NOMO-1 (cell line): ENCODE measurements at regions not wholly inside any gene's neighbourhood (a gene's known extent, or its start where the extent isn't known, plus 50 kb on each side); places are given as distances from the start of the nearest gene placed in this dataset.
"Not testable (repeated sequence)": the region's sequence is repeated elsewhere in the genome, so short reads cannot be mapped to it uniquely, and the experiment has no call there.

Experiments used
- DNase-seq, 2 experiments: peaks; one replicate each; lab custom pipeline; 2025; ENCODE audit not compliant: unreplicated experiment in 2 of 2; lab: John Stamatoyannopoulos, UW

- not testable (repeated sequence) for DNase-seq
Measured at GRCh38 chr17:21514567-21514966, 138.4 kb downstream of the KCNJ12 start.

GRCh38 chr17:21517538-21518293 is 141.6 kb downstream of the KCNJ12 start:
- DNase-seq: peak; percentile 60 to 66

GRCh38 chr17:21522755-21523336 is 146.7 kb downstream of the KCNJ12 start:
- no peak for DNase-seq

- no peak for DNase-seq
Measured at GRCh38 chr17:21523497-21524210, 147.5 kb downstream of the KCNJ12 start.

- no peak for DNase-seq
Measured at GRCh38 chr17:21524211-21524591, 148.0 kb downstream of the KCNJ12 start.

GRCh38 chr17:21525464-21526130 is 149.4 kb downstream of the KCNJ12 start:
- no peak for DNase-seq

- DNase-seq: no peak
Measured at GRCh38 chr17:21528031-21528695, 152.0 kb downstream of the KCNJ12 start.

- no peak for DNase-seq
Measured at GRCh38 chr17:21530311-21530710, 154.2 kb downstream of the KCNJ12 start.

GRCh38 chr17:21530841-21531240 is 154.7 kb downstream of the KCNJ12 start:
- no peak for DNase-seq

- no peak for DNase-seq
Measured at GRCh38 chr17:21532763-21533385, 156.7 kb downstream of the KCNJ12 start.

- DNase-seq: no peak
Measured at GRCh38 chr17:21535686-21536375, 156.5 kb upstream of the KCNJ18 start.

GRCh38 chr17:21537302-21537701 is 155.0 kb upstream of the KCNJ18 start:
- no peak for DNase-seq

GRCh38 chr17:21538615-21539014 is 153.7 kb upstream of the KCNJ18 start:
- no peak for DNase-seq

GRCh38 chr17:21539146-21539545 is 153.2 kb upstream of the KCNJ18 start:
- no peak for DNase-seq

- DNase-seq: no peak
Measured at GRCh38 chr17:21540502-21540901, 151.8 kb upstream of the KCNJ18 start.

- no peak for DNase-seq
Measured at GRCh38 chr17:21542070-21542469, 150.3 kb upstream of the KCNJ18 start.

GRCh38 chr17:21542991-21543390 is 149.3 kb upstream of the KCNJ18 start:
- DNase-seq: peak in 1 of 2 experiments; percentile 14

GRCh38 chr17:21545064-21545463 is 147.3 kb upstream of the KCNJ18 start:
- no peak for DNase-seq

GRCh38 chr17:21548236-21548635 is 144.1 kb upstream of the KCNJ18 start:
- DNase-seq: no peak
